ENCODE measurements at regions not wholly inside any gene's neighbourhood (a gene's known extent, or its start where the extent isn't known, plus 50 kb on each side); places are given as distances from the start of the nearest gene placed in this dataset.

GRCh38 chr16:16865374-16865773 lies 486.4 kb downstream of the NPIPA7 start:
- no peaks in the 10 kb centered on the region for H3K27me3 ChIP-seq (ENCODE audit: control insufficient read depth in 2 of 2, insufficient read depth in 2 of 2, low read length in 2 of 2)
- no peaks in the 10 kb centered on the region for H3K36me3 ChIP-seq (ENCODE audit: control insufficient read depth in 2 of 2, insufficient read depth in 2 of 2, low read length in 2 of 2)
- no peak overlapping the region for H3K4me3 ChIP-seq (ENCODE audit: low read length in 2 of 2)
- no peak overlapping the region for H3K9ac ChIP-seq (ENCODE audit: low read depth in 1 of 2, low read length in 2 of 2)
- no peaks in the 10 kb centered on the region for H3K9me3 ChIP-seq (ENCODE audit: control insufficient read depth in 2 of 2, low read length in 2 of 2)
- H3K27ac ChIP-seq (ENCODE audit: low read depth in 2 of 2, low read length in 2 of 2): no peak overlapping the region
- no peaks in the 10 kb centered on the region for H3K4me1 ChIP-seq (ENCODE audit: control insufficient read depth in 2 of 2, insufficient read depth in 2 of 2, low read length in 2 of 2)

- Histone ChIP-seq H3K9me3 (ENCODE audit: control insufficient read depth in 2 of 2, low read length in 2 of 2) (no peaks in the 10 kb centered on the region), H3K36me3 (ENCODE audit: control insufficient read depth in 2 of 2, insufficient read depth in 2 of 2, low read length in 2 of 2) (no peaks in the 10 kb centered on the region), H3K4me1 (ENCODE audit: control insufficient read depth in 2 of 2, insufficient read depth in 2 of 2, low read length in 2 of 2) (no peaks in the 10 kb centered on the region), H3K27ac (ENCODE audit: low read depth in 2 of 2, low read length in 2 of 2) (no peak overlapping the region), H3K4me3 (ENCODE audit: low read length in 2 of 2) (no peak overlapping the region), H3K27me3 (ENCODE audit: control insufficient read depth in 2 of 2, insufficient read depth in 2 of 2, low read length in 2 of 2) (no peaks in the 10 kb centered on the region), H3K9ac (ENCODE audit: low read depth in 1 of 2, low read length in 2 of 2) (no peak overlapping the region)
Observed at GRCh38 chr16:16867973-16868372, 489.0 kb downstream of the NPIPA7 start.

GRCh38 chr16:16868727-16869126 lies 489.8 kb downstream of the NPIPA7 start:
- no peak overlapping the region for H3K9ac ChIP-seq (ENCODE audit: low read depth in 1 of 2, low read length in 2 of 2)
- H3K36me3 ChIP-seq (ENCODE audit: control insufficient read depth in 2 of 2, insufficient read depth in 2 of 2, low read length in 2 of 2): no peaks in the 10 kb centered on the region
- H3K4me3 ChIP-seq (ENCODE audit: low read length in 2 of 2): no peak overlapping the region
- H3K4me1 ChIP-seq (ENCODE audit: control insufficient read depth in 2 of 2, insufficient read depth in 2 of 2, low read length in 2 of 2): no peaks in the 10 kb centered on the region
- H3K27me3 ChIP-seq (ENCODE audit: control insufficient read depth in 2 of 2, insufficient read depth in 2 of 2, low read length in 2 of 2): no peaks in the 10 kb centered on the region
- H3K27ac ChIP-seq (ENCODE audit: low read depth in 2 of 2, low read length in 2 of 2): no peak overlapping the region
- H3K9me3 ChIP-seq (ENCODE audit: control insufficient read depth in 2 of 2, low read length in 2 of 2): no peaks in the 10 kb centered on the region

- no peaks in the 10 kb centered on the region for H3K4me1 ChIP-seq (ENCODE audit: control insufficient read depth in 2 of 2, insufficient read depth in 2 of 2, low read length in 2 of 2)
- no peaks in the 10 kb centered on the region for H3K27me3 ChIP-seq (ENCODE audit: control insufficient read depth in 2 of 2, insufficient read depth in 2 of 2, low read length in 2 of 2)
- no peaks in the 10 kb centered on the region for H3K36me3 ChIP-seq (ENCODE audit: control insufficient read depth in 2 of 2, insufficient read depth in 2 of 2, low read length in 2 of 2)
- no peak overlapping the region for H3K27ac ChIP-seq (ENCODE audit: low read depth in 2 of 2, low read length in 2 of 2)
- no peaks in the 10 kb centered on the region for H3K9me3 ChIP-seq (ENCODE audit: control insufficient read depth in 2 of 2, low read length in 2 of 2)
- H3K4me3 ChIP-seq (ENCODE audit: low read length in 2 of 2): no peak overlapping the region
- no peak overlapping the region for H3K9ac ChIP-seq (ENCODE audit: low read depth in 1 of 2, low read length in 2 of 2)
Observed at GRCh38 chr16:16869746-16870145, 490.8 kb downstream of the NPIPA7 start.

GRCh38 chr16:16871196-16871595 lies 492.3 kb downstream of the NPIPA7 start:
- no peak overlapping the region for H3K9ac ChIP-seq (ENCODE audit: low read depth in 1 of 2, low read length in 2 of 2)
- H3K4me1 ChIP-seq (ENCODE audit: control insufficient read depth in 2 of 2, insufficient read depth in 2 of 2, low read length in 2 of 2): no peaks in the 10 kb centered on the region
- no peak overlapping the region for H3K27ac ChIP-seq (ENCODE audit: low read depth in 2 of 2, low read length in 2 of 2)
- no peaks in the 10 kb centered on the region for H3K27me3 ChIP-seq (ENCODE audit: control insufficient read depth in 2 of 2, insufficient read depth in 2 of 2, low read length in 2 of 2)
- H3K4me3 ChIP-seq (ENCODE audit: low read length in 2 of 2): no peak overlapping the region
- H3K9me3 ChIP-seq (ENCODE audit: control insufficient read depth in 2 of 2, low read length in 2 of 2): no peaks in the 10 kb centered on the region
- no peaks in the 10 kb centered on the region for H3K36me3 ChIP-seq (ENCODE audit: control insufficient read depth in 2 of 2, insufficient read depth in 2 of 2, low read length in 2 of 2)

- no peaks in the 10 kb centered on the region for H3K4me1 ChIP-seq (ENCODE audit: control insufficient read depth in 2 of 2, insufficient read depth in 2 of 2, low read length in 2 of 2)
- no peak overlapping the region for H3K27ac ChIP-seq (ENCODE audit: low read depth in 2 of 2, low read length in 2 of 2)
- H3K36me3 ChIP-seq (ENCODE audit: control insufficient read depth in 2 of 2, insufficient read depth in 2 of 2, low read length in 2 of 2): no peaks in the 10 kb centered on the region
- no peak overlapping the region for H3K9ac ChIP-seq (ENCODE audit: low read depth in 1 of 2, low read length in 2 of 2)
- H3K9me3 ChIP-seq (ENCODE audit: control insufficient read depth in 2 of 2, low read length in 2 of 2): no peaks in the 10 kb centered on the region
- peaks cover 0 to 6% of the 10 kb centered on the region in 2 donors for H3K27me3 ChIP-seq (ENCODE audit: control insufficient read depth in 2 of 2, insufficient read depth in 2 of 2, low read length in 2 of 2)
- H3K4me3 ChIP-seq (ENCODE audit: low read length in 2 of 2): no peak overlapping the region
Observed at GRCh38 chr16:16877061-16877460, 498.1 kb downstream of the NPIPA7 start.

GRCh38 chr16:16879567-16880251 lies 500.8 kb downstream of the NPIPA7 start:
- H3K4me3 ChIP-seq (ENCODE audit: low read length in 2 of 2): no peak overlapping the region
- H3K4me1 ChIP-seq (ENCODE audit: control insufficient read depth in 2 of 2, insufficient read depth in 2 of 2, low read length in 2 of 2): no peaks in the 10 kb centered on the region
- no peak overlapping the region for H3K9ac ChIP-seq (ENCODE audit: low read depth in 1 of 2, low read length in 2 of 2)
- H3K9me3 ChIP-seq (ENCODE audit: control insufficient read depth in 2 of 2, low read length in 2 of 2): no peaks in the 10 kb centered on the region
- H3K27ac ChIP-seq (ENCODE audit: low read depth in 2 of 2, low read length in 2 of 2): no peak overlapping the region
- no peaks in the 10 kb centered on the region for H3K36me3 ChIP-seq (ENCODE audit: control insufficient read depth in 2 of 2, insufficient read depth in 2 of 2, low read length in 2 of 2)
- H3K27me3 ChIP-seq (ENCODE audit: control insufficient read depth in 2 of 2, insufficient read depth in 2 of 2, low read length in 2 of 2): peaks cover 0 to 6% of the 10 kb centered on the region in 2 donors

- Histone ChIP-seq H3K27me3 (ENCODE audit: control insufficient read depth in 2 of 2, insufficient read depth in 2 of 2, low read length in 2 of 2) (peaks cover 0 to 5% of the 10 kb centered on the region in 2 donors), H3K27ac (ENCODE audit: low read depth in 2 of 2, low read length in 2 of 2) (no peak overlapping the region), H3K4me3 (ENCODE audit: low read length in 2 of 2) (no peak overlapping the region), H3K9me3 (ENCODE audit: control insufficient read depth in 2 of 2, low read length in 2 of 2) (no peaks in the 10 kb centered on the region), H3K4me1 (ENCODE audit: control insufficient read depth in 2 of 2, insufficient read depth in 2 of 2, low read length in 2 of 2) (no peaks in the 10 kb centered on the region), H3K36me3 (ENCODE audit: control insufficient read depth in 2 of 2, insufficient read depth in 2 of 2, low read length in 2 of 2) (no peaks in the 10 kb centered on the region), H3K9ac (ENCODE audit: low read depth in 1 of 2, low read length in 2 of 2) (no peak overlapping the region)
Observed at GRCh38 chr16:16881814-16882213, 502.9 kb downstream of the NPIPA7 start.

GRCh38 chr16:16882766-16883165 lies 503.8 kb downstream of the NPIPA7 start:
- no peak overlapping the region for H3K4me3 ChIP-seq (ENCODE audit: low read length in 2 of 2)
- H3K27me3 ChIP-seq (ENCODE audit: control insufficient read depth in 2 of 2, insufficient read depth in 2 of 2, low read length in 2 of 2): peaks cover 0 to 5% of the 10 kb centered on the region in 2 donors
- H3K4me1 ChIP-seq (ENCODE audit: control insufficient read depth in 2 of 2, insufficient read depth in 2 of 2, low read length in 2 of 2): no peaks in the 10 kb centered on the region
- no peak overlapping the region for H3K9ac ChIP-seq (ENCODE audit: low read depth in 1 of 2, low read length in 2 of 2)
- H3K36me3 ChIP-seq (ENCODE audit: control insufficient read depth in 2 of 2, insufficient read depth in 2 of 2, low read length in 2 of 2): no peaks in the 10 kb centered on the region
- no peaks in the 10 kb centered on the region for H3K9me3 ChIP-seq (ENCODE audit: control insufficient read depth in 2 of 2, low read length in 2 of 2)
- no peak overlapping the region for H3K27ac ChIP-seq (ENCODE audit: low read depth in 2 of 2, low read length in 2 of 2)

- peaks cover 0 to 5% of the 10 kb centered on the region in 2 donors for H3K27me3 ChIP-seq (ENCODE audit: control insufficient read depth in 2 of 2, insufficient read depth in 2 of 2, low read length in 2 of 2)
- H3K9ac ChIP-seq (ENCODE audit: low read depth in 1 of 2, low read length in 2 of 2): no peak overlapping the region
Observed at GRCh38 chr16:16884451-16884850, 505.5 kb downstream of the NPIPA7 start.

More at GRCh38 chr16:16884451-16884850, 505.5 kb downstream of the NPIPA7 start:
- Histone ChIP-seq H3K4me1 (ENCODE audit: control insufficient read depth in 2 of 2, insufficient read depth in 2 of 2, low read length in 2 of 2) (no peaks in the 10 kb centered on the region), H3K27ac (ENCODE audit: low read depth in 2 of 2, low read length in 2 of 2) (no peak overlapping the region), H3K36me3 (ENCODE audit: control insufficient read depth in 2 of 2, insufficient read depth in 2 of 2, low read length in 2 of 2) (no peaks in the 10 kb centered on the region), H3K9me3 (ENCODE audit: control insufficient read depth in 2 of 2, low read length in 2 of 2) (no peaks in the 10 kb centered on the region), H3K4me3 (ENCODE audit: low read length in 2 of 2) (no peak overlapping the region)
